NCI-H345 treated with DMSO at 0.1 percent for 48 hours (cell line): ENCODE measurements at regions not wholly inside any gene's neighbourhood (a gene's known extent, or its start where the extent isn't known, plus 50 kb on each side); places are given as distances from the start of the nearest gene placed in this dataset.

ENCODE experiments used
- DNase-seq: peaks from one replicate; lab custom pipeline; 2025; ENCODE audit not compliant: unreplicated experiment; lab: John Stamatoyannopoulos, UW

DNA sequence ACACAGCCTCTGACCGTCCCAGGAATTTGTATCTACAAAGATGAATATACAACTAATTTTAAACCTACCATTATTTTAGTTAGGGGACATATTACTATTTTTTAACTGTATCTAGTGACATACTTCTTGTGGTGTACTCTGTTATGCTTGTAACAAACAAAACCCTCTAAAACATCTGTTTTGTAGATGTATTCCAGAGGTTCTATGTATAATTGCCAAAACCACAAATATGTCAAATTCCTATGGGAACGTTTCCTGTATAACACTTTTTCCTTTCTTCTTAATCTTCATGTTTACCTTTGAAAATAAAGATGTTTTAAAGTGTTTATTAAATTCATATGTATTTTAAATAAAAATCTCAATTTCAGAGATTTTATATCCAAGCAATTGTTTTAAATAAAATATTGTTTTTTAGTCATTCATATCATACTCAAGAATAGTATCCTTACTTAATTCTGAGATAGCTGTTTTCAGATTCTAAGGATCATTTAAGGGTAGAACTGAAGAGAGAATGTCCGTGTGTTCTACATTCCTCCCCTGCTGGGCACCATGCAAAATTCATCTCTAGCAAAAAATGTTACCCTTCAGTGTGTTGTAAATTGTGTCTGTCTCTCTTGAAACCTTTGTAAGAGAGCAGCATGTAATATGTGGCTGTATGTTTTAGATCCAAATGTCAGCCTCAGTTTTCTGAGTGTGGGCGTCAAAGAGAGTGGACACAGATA is 1327.7 kb downstream of the EFNB2 start:
- no peak for DNase-seq

DNA sequence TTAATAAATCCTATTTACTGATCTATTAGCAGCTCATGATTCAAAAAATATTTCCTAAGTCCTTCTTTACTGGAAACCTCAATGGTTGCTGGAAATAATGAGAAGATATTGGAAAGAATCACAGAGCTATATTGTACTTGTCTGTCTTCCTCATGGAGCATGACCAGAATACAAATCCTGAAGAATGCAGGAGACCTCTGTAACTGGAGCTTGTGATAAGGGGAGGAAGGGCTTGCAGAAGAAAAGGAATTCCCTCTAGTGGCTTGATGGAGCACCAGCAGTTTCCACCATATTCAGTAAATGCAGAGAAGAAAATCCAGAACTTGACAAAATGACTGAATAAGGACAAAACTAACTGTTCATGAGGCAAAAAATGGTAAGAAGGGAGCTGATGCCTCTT is 1333.1 kb downstream of the EFNB2 start:
- no peak for DNase-seq

DNA sequence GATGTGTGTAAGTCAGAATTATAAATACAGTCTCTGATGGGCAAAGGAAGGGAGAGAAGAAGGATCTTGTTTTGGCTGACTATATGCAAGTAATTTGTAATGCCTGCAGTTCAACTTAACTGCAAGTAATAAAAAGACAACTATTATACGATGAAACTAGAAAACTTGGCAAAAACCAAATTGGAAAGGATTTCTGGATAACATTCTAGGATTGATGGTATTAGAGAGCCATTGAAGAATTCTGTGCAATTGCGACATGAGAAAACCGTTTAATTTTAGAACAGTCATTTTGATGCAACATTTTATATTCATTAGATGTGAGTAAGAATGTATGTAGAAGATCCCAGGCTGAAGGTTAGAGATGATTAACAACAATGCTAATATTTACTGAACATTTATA is 1334.1 kb downstream of the EFNB2 start:
- no peak for DNase-seq

DNA sequence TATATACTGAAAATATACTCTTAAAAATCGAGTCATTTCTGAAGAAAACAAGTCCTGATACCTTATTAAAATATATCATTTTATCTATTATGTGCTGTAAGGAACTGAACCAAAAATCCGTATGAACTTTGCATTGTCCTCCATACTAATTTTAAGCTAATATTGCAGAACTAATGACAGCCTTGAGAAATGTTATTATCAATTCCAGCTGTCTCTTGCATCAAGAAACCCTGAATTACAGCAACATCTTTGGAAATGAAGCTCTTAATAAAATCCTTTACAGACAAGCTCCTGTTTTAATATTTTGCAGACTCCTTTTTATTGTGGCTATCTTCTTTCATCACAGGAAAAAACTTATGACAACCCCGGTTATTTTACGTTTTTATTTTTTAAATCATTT is 1335.3 kb downstream of the EFNB2 start:
- DNase-seq = no peak

DNA sequence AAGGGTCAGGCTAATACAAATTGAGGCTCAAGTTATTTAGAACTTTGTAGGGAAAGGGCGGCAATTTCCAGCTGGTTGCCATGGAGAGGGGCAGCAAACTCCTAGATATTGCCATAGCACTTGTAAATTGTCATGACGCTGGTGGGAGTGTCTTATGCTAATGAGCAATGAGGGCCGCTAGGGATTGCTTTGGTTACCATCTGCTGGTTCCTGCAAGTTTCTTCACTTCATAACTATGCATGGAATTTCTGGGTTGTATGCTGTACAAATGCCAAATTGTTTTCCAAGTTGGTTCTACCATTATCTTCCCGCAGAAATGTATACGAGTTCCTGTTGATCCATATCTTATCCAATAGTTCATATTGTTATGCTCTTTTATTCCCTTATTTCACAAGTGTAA is 1339.4 kb downstream of the EFNB2 start:
- DNase-seq = no peak

DNA sequence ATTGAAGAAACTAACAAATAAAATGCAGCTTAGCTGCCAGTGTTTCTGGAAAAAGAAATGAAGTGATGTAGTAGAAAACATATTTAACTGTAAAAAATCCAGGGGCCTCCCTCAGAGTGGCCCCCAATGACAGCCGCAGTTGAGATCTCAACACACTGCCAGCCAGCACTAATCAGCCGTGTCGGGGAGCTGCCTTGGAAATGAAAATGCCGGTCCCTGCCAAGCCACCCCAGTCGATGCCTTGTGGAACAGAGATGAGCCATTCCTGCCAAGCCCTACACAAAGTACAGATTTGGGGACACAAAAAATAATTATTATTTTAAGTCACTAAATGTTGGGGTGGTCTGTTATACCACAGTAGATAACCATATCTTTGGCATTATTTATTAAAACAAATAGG is 1342.4 kb downstream of the EFNB2 start:
- DNase-seq = no peak

DNA sequence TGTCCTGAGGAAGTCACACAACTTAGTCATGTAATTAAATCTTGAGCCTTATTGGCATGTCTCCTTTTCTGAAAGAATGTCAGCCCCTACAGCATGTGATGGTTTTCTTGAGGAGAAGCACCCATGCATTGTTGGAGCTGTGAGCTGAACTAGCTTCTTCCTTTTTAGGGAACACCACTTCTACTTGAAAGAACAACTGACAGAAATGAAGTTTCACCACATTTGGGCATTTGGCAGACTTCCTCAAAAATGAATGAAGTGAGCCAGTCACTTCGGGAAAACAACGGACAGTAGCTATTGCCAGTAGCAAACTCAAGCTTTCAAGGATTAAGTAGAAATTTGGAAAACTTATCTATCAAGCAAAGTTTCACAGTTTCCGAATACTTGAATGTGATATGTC is 1351.3 kb downstream of the EFNB2 start:
- no peak for DNase-seq

DNA sequence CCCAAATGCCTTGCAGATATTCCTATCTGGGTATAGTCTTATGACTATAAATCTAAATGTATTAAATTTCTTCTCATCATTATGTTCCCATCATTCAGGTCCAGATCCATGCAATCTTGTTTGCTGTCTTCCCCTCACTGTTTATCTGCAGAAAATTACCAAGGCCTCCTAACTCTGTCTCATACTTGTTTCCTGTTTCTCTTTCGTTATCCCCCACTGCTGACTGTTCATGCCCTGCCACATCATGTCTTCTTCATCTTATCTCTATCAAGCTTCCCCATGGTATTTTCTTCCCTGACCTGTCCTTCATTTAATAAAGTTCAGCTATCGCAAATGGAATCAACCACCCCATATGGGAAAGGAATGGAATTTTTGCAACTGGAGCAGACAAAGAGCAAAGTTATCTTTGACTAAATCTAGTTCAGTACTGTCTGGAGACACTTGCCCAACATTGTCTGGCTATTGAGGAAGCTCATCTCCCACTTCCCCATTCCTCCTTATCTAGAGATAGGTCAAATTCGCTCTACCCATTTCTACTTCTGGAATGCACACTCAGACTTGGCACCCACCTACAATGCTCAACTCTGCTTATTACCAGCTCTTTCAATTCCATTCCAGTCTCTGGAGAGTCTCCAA is 1358.1 kb downstream of the EFNB2 start:
- no peak for DNase-seq

DNA sequence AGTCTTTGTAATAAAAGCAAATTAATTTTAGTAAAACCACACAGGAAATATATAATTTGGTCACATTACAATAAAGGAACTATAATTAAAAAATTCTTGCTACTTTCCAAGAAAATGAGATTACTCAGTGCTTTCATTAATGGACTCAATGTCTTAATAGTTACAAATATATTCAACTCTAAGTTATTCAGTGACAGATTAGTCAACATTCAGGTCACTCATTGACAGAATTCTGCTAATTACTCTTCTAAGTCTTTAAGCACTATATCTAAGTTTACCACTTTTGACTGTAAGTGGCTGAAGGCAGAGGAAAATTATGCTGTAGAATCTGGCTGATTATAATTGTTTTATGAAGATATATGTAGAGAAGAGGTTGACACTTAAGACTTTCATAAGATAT is 1365.0 kb downstream of the EFNB2 start:
- no peak for DNase-seq

DNA sequence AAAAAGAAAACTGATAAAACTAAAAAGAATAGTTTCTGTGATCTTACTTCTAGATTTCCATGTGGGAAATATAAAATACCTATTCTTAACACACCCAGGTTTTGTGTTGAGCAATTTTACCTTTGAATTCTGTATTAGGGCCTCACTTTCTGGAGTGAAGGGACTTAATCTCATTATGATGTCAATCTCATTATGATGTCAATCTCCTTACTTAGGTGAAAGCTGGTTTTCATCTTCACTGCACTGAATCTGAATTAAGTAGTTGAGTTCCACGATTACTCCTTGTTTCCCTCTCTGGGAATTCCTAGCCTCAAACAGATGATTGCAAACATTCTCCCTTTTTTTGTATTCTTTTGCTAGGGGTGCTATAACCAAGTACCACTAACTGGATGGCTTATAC is 1367.2 kb downstream of the EFNB2 start:
- no peak for DNase-seq

DNA sequence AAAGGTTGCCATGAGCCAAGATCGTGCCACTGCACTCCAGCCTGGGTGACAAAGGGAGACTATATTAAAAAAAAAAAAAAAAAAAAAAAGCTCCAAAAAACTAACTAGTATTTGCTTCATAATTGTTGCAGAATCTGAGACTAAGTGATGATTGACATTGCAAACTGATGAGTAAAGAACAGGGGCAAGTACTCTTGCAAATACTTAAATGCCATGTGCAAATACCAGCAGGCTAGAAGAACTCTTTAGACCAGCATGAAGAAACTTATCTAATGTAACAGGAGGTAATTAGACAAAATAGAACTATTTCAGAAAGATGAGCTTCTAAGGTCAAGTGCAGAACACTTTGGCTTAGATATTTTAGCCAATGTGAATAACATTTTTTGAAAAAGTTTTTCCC is 1368.1 kb downstream of the EFNB2 start:
- no peak for DNase-seq

DNA sequence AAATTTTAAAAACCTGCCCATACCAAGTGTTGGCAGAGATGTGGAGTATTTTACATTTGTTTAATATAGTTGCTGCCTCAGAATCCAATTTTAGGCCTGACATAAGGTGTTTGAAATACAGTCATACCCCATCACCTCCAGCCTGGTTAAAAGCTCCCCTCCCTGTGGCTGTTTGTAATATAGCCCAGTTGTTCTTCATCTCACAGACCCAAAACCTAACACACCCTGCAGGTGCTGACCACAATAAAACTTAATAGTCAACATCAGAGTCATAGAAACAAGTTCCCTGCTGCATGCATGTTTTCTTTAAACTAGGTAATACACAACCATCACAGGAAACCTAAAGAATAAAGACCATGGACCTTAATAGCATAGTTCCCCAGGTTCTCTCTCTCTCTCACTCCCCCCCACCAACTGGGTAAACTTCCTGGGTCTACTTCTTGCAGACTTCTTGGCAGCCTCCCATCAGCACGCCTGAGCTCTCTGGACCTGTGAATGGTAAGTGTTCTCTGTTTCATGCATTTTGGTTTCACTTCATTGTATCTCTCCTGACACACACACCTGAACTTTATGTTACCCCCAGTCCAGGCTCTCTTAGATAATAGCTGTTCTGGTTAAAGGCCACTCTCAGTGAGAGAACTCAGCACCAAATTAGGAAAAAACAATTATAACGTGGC is 1369.9 kb downstream of the EFNB2 start:
- DNase-seq = no peak

DNA sequence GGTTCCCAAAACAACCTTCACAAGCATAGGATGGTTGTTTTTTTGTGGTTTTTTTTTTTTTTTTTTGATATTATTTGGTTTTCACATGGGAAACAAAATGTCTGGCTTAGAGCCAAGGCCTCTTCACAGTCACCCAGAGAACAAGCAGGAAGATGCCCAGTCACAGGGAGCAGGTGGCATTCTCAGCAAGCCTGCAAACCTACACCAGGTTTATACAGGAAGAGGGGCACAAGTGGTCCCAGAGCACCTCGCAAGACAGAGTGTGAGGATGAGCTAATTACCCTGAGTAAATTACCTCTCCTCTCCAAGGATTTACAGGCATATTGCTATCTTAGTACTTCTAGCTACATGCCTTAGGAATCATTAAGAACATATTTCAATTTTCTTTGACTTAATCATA is 1375.6 kb downstream of the EFNB2 start:
- peak; percentile 20 for DNase-seq

DNA sequence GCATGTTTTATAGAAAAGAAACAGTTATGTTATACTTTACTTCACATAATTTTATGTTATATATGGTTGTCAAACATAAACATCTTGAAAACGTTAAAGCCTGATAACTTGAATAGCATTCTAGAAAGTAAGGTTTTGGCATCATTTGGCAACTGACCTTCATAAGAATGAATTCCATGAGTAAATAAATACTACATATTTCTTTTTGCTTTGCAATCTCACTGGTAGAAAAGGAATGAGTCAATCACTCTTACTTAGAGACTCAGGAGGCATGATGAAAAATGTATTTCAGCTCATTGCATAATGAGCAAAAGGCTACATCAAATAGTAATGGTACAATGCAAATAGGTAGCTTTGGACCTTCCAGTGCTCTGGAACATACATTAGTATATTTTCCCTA is 1381.9 kb downstream of the EFNB2 start:
- DNase-seq = no peak

DNA sequence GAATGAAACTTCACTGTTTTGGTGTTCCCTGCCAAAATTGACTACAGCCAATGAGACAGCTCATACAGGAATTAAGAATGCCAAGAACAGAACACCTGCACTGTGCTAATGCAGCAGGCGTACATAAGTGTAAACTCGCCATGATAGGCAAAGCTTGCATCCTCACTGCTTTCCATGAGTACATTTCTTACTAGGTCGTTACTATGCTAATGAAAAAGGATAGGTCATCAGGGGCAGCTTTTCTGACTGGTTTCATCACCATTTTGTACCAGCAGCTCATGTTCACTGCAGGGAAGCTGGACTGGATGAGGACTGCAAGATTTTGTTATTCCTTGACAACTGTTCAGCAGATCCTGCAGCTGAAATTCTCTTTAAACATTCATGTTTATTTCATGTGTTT is 1383.8 kb downstream of the EFNB2 start:
- no peak for DNase-seq

DNA sequence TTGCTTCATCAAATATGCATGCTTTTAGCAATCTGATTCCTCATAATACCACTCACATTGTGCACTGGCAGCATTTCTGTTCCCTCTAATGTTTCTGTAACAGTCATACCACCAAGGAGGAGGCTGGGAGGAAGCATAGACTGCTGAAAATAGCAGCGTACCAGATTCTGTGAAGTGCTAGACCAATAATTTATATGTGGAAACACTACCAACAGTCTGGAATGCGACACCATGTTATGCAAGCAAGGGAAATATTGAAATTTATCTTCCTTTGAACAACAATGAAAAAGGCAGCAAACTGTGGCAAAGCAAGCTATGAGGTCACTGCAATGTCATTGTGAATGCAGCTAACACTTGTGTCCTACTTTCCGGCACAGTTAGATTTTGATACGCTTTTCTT is 1388.0 kb downstream of the EFNB2 start:
- no peak for DNase-seq

DNA sequence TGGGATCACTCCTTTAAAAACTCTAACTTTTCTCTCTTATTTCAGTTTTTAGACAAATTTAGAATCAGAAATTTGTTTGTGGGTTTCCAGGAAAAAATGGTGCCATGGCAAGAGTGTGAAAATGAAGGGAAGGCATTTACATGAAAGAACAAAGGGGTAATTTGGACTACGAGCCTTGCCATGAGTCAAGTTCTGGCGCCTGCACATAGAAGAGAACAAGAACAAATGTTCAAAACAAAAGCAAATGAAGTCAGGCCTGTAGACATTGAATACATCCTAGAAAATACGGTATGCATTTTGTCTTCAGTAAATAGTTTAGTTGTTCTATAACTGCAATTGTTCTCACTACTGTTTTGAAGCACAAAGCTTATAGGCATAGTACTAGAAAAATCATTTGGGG is 1390.5 kb downstream of the EFNB2 start:
- DNase-seq = no peak

DNA sequence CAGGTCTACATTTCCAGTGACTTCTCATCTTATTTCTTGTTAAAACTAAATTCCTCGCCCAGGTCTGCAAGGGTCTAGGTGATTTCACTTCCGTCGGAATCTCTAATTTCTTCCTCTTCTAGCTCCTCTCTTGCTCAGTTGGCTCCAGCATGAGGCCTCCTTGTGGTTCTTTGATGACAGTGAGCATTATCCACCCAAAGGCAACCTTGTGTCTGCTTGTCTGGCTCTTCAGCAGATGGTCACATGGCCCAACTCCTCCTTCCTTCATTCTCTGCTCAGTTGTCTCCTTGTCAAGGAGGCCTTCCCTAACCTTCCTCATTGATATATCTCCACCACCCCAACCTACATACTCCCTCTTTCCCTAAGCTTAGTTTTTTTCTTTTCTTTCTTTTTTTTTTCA is 1391.4 kb downstream of the EFNB2 start:
- no peak for DNase-seq

DNA sequence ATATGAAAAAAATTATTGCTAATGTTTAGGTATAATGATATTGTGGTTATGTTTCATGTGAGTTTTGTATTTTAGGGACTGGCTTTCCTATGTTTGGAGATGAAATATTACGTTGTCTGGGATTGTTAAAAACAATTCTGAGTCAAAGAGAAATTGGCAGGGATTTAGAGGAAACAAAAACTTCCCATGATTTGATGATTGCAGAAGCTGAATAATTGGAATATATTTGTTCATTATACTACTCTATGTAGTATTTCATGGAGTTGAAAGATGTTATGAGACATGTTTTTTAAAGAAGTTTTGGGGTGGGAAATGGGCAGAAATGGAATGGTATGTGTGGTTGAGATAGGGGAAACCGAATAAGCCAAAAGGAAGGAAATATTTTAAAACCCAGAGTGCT is 1392.9 kb downstream of the EFNB2 start:
- DNase-seq = no peak

DNA sequence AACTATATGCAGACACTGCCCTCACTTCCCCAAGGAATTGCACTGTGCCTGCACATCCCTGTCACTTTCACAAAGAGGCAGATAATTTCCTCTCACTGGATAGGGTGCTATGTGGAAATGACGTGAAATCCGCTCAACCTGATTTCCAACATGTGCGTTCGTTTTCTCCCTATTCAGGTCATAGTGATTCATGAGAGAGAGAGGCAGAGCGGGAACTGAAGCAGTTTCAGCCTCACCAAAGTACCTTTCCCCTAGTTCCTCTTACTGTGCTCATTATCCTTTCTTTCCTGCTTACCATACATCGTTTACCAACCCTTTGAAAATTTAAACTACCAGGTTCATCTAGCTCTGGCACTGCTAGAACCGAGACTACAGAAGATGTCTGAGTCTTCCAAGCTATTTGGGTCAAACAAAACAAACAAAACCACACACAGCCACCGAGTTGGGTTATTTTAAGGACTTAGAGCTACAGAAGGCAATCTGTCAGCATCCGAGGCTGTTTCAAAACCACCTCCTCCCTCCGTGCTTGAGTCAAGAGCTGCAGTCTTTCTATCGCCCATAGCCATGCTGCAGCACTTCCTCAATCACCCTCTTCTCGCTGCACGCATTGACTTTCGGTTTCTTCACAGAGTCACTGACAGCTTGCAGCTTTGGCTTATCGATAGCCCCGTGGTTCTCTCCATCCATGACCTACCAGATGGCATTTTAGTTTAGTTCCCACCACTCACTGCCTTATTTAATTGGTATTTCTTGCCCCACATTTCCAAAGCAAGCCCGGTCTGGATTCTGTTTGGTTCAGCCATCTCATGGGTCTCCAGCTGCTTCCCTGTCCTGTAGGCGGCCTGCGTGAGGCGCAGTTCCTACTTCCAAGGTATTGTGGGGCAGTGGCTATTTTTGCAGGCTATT is 1395.8 kb downstream of the EFNB2 start:
- peak; percentile 89 for DNase-seq

DNA sequence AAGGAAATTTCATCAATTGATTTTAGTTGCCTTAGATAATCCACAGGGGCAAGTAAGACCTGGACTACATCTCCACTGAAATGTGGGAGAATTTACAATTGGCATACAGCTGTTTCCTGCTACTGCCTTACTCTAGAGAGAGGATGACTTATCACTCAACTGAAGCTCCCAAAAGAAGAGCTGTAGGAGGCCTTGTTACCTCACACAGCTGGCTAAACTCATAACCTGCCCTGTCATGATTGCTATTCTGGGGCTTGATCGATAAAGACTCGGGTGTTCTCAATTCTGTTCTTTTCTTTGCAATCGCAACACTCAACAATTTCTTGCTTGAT is 1396.4 kb downstream of the EFNB2 start:
- no peak for DNase-seq
